OCI-LY7 (cell line): ENCODE measurements at regions not wholly inside any gene's neighbourhood (a gene's known extent, or its start where the extent isn't known, plus 50 kb on each side); places are given as distances from the start of the nearest gene placed in this dataset.

ENCODE experiments used
- BruUV-seq: library from RNA; stranded (reverse); fragments of 400-500 nt; replicated peaks from 2 replicates; lab custom pipeline; 2021; lab: Mats Ljungman, UMichigan
- CTCF ChIA-PET: fragments of 300-600 bp; sonication (Branson Sonifier 250); formaldehyde crosslinking; loops from one replicate; lab custom pipeline; 2022; ENCODE audit warnings: antibody characterized with exemption; ENCODE audit not compliant: unreplicated experiment; lab: Charles Lee
- POLR2A ChIA-PET: fragments of 300-600 bp; sonication (Branson Sonifier 250); formaldehyde crosslinking; loops from one replicate; lab custom pipeline; 2022; ENCODE audit warnings: antibody characterized with exemption; lab: Charles Lee
- DNase-seq: peaks from one replicate; pipeline ENCODE4 v3.0.0-alpha.2; 2015; ENCODE audit warnings: low spot score
- H2AFZ ChIP-seq: fragments of 200-600 bp; sonication (generic), shearing (Covaris generic); 2 replicates; pipeline ENCODE4 v1.6.1; 2014; ENCODE audit warnings: mild to moderate bottlenecking, antibody characterized with exemption, low read length, moderate library complexity
- H3K27ac ChIP-seq: fragments of 200-600 bp; sonication (generic); 2 replicates; pipeline ENCODE4 v1.5.1; 2014; ENCODE audit warnings: mixed run types, low read depth, mild to moderate bottlenecking, moderate library complexity, low read length, inconsistent platforms; ENCODE audit not compliant: poor library complexity, severe bottlenecking
- H3K36me3 ChIP-seq: fragments of 200-600 bp; sonication (generic); 2 replicates; pipeline ENCODE4 v1.6.1; 2014; ENCODE audit warnings: mild to moderate bottlenecking, antibody characterized with exemption, low read length, moderate library complexity, mixed read lengths; ENCODE audit not compliant: insufficient read depth
- H3K4me1 ChIP-seq: fragments of 200-600 bp; sonication (generic); 2 replicates; pipeline ENCODE4 v1.5.1; 2014; ENCODE audit warnings: mild to moderate bottlenecking, low read length; ENCODE audit not compliant: insufficient read depth, poor library complexity, severe bottlenecking
- H3K4me2 ChIP-seq: fragments of 200-600 bp; sonication (generic); 2 replicates; pipeline ENCODE4 v1.6.1; 2014; ENCODE audit warnings: mild to moderate bottlenecking, low read length
- H3K4me3 ChIP-seq: fragments of 200-600 bp; sonication (generic); 2 replicates; pipeline ENCODE4 v1.5.1; 2014; ENCODE audit warnings: mild to moderate bottlenecking, low read depth, low read length; ENCODE audit not compliant: poor library complexity, severe bottlenecking
- H3K79me2 ChIP-seq: fragments of 200-600 bp; sonication (generic); 2 replicates; pipeline ENCODE4 v1.6.1; 2016; ENCODE audit warnings: low read depth, mild to moderate bottlenecking, low read length, moderate library complexity, mixed read lengths; ENCODE audit not compliant: insufficient read depth
- H3K9me2 ChIP-seq: fragments of 200-600 bp; sonication (generic); 2 replicates; pipeline ENCODE4 v1.6.1; 2016; ENCODE audit warnings: mild to moderate bottlenecking, low read length, mixed read lengths; ENCODE audit not compliant: insufficient read depth
- H3K9me3 ChIP-seq: fragments of 200-600 bp; sonication (generic); 2 replicates; pipeline ENCODE4 v1.6.1; 2014; ENCODE audit warnings: mild to moderate bottlenecking, mixed run types, low read length, mixed read lengths
- H4K20me1 ChIP-seq: fragments of 200-600 bp; sonication (generic); 2 replicates; pipeline ENCODE4 v1.6.1; 2014; ENCODE audit warnings: mild to moderate bottlenecking, antibody characterized with exemption, low read length, moderate library complexity, mixed read lengths; ENCODE audit not compliant: insufficient read depth
- EZH2phosphoT487 ChIP-seq: fragments of 200-600 bp; sonication (generic); IDR thresholded peaks from 2 replicates; pipeline ENCODE4 v1.6.1; 2018; ENCODE audit warnings: low read depth, borderline replicate concordance, mild to moderate bottlenecking, mixed run types, antibody characterized with exemption, low read length, moderate library complexity, mixed read lengths
- intact Hi-C: fragments of 100-400 bp; cut with micrococcal nuclease; formaldehyde crosslinking; loops from one replicate; pipeline ENCODE4 v1.10.0; 2022; ENCODE audit not compliant: unreplicated experiment
- TF ChIP-seq, protein P1 (sequence below): fragments of 200-600 bp; sonication (generic); conservative IDR thresholded peaks from 2 replicates; pipeline ENCODE4 v1.5.1; 2014; ENCODE audit warnings: mild to moderate bottlenecking, antibody characterized with exemption, low read length, moderate library complexity, mixed read lengths

DNA sequence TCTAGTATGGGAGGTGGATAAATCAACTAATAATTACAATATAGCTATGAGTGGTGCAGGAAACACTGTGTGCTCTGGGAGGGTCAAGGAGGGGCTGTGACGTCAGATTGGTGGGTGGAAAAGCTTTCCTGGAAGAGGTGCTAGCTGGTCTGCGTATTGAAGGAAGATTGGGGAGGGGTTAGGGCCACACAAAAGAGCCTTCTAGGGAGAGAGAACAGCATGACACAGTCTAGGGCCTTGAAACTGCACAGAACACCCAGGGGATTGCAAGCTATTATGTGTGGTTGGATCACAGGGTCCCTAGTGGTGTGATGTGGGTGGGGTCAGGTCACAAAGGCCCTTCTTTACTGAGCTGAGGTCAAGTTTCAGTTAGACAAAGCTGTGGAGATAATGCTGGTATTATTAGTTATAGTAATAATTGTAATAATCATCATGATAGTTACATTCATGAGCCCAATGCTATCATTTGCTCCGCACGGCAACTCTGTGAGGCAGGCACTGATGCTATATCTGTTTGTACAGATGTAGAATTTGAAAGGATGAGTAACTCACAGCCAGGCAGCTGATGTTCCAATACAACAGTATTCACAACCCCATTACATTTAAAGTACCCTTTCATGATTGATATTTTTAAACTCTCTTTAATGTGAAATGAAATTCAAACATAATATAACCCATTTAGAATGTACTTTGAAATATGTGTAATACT lies 197.4 kb upstream of the IL12B start:
- Histone ChIP-seq H2AFZ (no peak overlapping the region), H3K9me3 (no peaks in the 10 kb centered on the region), H3K4me2 (no peak overlapping the region), H3K9me2 (no peaks in the 10 kb centered on the region), H3K4me3 (no peak overlapping the region), H4K20me1 (no peaks in the 10 kb centered on the region), H3K36me3 (no peaks in the 10 kb centered on the region), H3K4me1 (no peaks in the 10 kb centered on the region), H3K79me2 (no peaks in the 10 kb centered on the region), H3K27ac (no peak overlapping the region)
- BruUV-seq = no TSS peak
- POLR2A ChIA-PET = no interaction called here
- no peak for DNase-seq
- CTCF ChIA-PET = no interaction called here
- intact Hi-C loops = no loop called here
- no peak for TF ChIP-seq EZH2phosphoT487
- TF ChIP-seq, protein P1, sequence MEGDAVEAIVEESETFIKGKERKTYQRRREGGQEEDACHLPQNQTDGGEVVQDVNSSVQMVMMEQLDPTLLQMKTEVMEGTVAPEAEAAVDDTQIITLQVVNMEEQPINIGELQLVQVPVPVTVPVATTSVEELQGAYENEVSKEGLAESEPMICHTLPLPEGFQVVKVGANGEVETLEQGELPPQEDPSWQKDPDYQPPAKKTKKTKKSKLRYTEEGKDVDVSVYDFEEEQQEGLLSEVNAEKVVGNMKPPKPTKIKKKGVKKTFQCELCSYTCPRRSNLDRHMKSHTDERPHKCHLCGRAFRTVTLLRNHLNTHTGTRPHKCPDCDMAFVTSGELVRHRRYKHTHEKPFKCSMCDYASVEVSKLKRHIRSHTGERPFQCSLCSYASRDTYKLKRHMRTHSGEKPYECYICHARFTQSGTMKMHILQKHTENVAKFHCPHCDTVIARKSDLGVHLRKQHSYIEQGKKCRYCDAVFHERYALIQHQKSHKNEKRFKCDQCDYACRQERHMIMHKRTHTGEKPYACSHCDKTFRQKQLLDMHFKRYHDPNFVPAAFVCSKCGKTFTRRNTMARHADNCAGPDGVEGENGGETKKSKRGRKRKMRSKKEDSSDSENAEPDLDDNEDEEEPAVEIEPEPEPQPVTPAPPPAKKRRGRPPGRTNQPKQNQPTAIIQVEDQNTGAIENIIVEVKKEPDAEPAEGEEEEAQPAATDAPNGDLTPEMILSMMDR = no peak

DNA sequence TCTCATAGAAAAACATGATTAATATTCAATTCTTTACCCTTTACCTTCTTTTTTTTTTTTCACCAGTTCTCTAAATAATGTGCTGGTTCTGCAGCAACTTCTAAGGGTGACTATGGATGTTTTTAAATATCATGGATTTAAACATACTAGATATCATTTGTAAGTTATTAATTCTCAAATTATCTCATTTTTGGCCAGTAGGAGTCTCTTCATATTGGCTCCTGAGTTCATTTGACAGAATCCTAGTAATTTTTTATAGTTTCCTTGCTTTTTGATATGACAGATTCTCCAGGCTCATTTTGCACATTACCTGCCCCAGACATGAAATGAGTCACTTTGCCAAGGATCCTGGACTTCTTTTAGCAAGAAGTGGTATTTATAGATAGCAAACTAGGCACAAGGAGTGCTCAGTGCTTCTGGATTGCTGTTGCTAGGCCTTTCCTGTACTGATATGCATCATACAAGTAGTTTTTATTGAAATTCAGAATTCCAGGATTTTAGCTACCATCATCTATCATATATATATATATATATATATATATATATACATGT lies 201.3 kb upstream of the IL12B start:
- Histone ChIP-seq H3K4me2 (no peak overlapping the region), H3K27ac (no peak overlapping the region), H3K9me3 (no peaks in the 10 kb centered on the region), H3K9me2 (no peaks in the 10 kb centered on the region), H3K36me3 (no peaks in the 10 kb centered on the region), H3K4me1 (no peaks in the 10 kb centered on the region), H4K20me1 (no peaks in the 10 kb centered on the region), H3K4me3 (no peak overlapping the region), H2AFZ (no peak overlapping the region), H3K79me2 (no peaks in the 10 kb centered on the region)
- intact Hi-C loops = no loop called here
- BruUV-seq = no TSS peak
- DNase-seq = no peak
- POLR2A ChIA-PET = no interaction called here
- TF ChIP-seq, protein P1 = 0 out of 2 replicates have a peak, but pooled peaks have one; percentile 25
- TF ChIP-seq EZH2phosphoT487 = no peak
- CTCF ChIA-PET = no interaction called here

DNA sequence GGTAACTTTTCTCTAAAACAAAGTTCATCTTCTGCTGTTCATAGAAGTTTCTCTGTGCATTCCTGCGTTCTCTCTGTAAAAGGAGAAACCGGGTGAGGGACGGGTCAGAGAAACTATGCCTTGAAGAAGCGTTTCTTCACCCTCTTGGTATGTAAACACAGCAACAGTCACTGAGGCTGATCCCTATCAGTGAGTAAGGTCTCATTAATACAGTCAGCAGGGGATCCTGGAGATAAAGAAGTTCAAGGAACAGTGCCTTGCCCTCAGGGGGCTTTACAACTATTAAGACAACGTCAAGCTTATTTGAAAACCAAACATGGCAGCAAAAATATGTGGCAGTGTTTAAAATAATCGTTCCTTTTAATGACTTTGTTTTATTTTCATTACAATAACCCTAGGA lies 202.9 kb upstream of the IL12B start:
- no TSS peak for BruUV-seq
- POLR2A ChIA-PET = interaction anchor here (1.2 kb wide), 1 partner anchor 35 kb away, joined by 3 read pairs; no protein-coding TSS in a partner anchor

More for the DNA sequence above, 202.9 kb upstream of the IL12B start:
- CTCF ChIA-PET = no interaction called here
- Histone ChIP-seq H3K9me3 (no peaks in the 10 kb centered on the region), H3K4me2 (no peak overlapping the region), H3K4me1 (no peaks in the 10 kb centered on the region), H3K4me3 (no peak overlapping the region), H3K27ac (no peak overlapping the region), H2AFZ (no peak overlapping the region), H4K20me1 (no peaks in the 10 kb centered on the region), H3K9me2 (no peaks in the 10 kb centered on the region), H3K36me3 (no peaks in the 10 kb centered on the region), H3K79me2 (no peaks in the 10 kb centered on the region)
- intact Hi-C loops = no loop called here
- no peak for DNase-seq
- TF ChIP-seq, protein P1 = no peak
- no peak for TF ChIP-seq EZH2phosphoT487
